Stimulated activated CD8-positive, alpha-beta memory T cell treated with anti-CD3 and anti-CD28 coated beads, Interleukin-7, amount 100 ng/mL, for 1 hour (primary cell): ENCODE measurements at regions not wholly inside any gene's neighbourhood (a gene's known extent, or its start where the extent isn't known, plus 50 kb on each side); places are given as distances from the start of the nearest gene placed in this dataset.

ENCODE experiments used
- DNase-seq, 2 donors: peaks; one replicate each; pipeline ENCODE4 v3.0.0-alpha.2; 2020; ENCODE audit warnings: low read depth in 2 of 2

- no peak for DNase-seq
These were observed 131.1 kb downstream of the CRYBB2 start for GRCh38 chr22:25350551-25350971.

GRCh38 chr22:25351631-25352293, 132.3 kb downstream of the CRYBB2 start:
- no peak for DNase-seq

GRCh38 chr22:25352294-25352680, 132.8 kb downstream of the CRYBB2 start:
- DNase-seq, result no peak

- no peak for DNase-seq
These were observed 134.3 kb downstream of the CRYBB2 start for GRCh38 chr22:25353516-25354445.

- no peak for DNase-seq
These were observed 135.0 kb downstream of the CRYBB2 start for GRCh38 chr22:25354456-25354855.

- no peak for DNase-seq
These were observed 137.7 kb downstream of the CRYBB2 start for GRCh38 chr22:25357132-25357455.

- DNase-seq, result no peak
These were observed 138.4 kb downstream of the CRYBB2 start for GRCh38 chr22:25357606-25358420.

- DNase-seq, result no peak
These were observed 139.2 kb downstream of the CRYBB2 start for GRCh38 chr22:25358421-25359170.

GRCh38 chr22:25359601-25360261, 140.3 kb downstream of the CRYBB2 start:
- no peak for DNase-seq

- DNase-seq, result no peak
These were observed 141.0 kb downstream of the CRYBB2 start for GRCh38 chr22:25360411-25360810.

GRCh38 chr22:25360891-25361645, 141.6 kb downstream of the CRYBB2 start:
- DNase-seq, result no peak

- no peak for DNase-seq
These were observed 142.4 kb downstream of the CRYBB2 start for GRCh38 chr22:25361899-25362214.

- DNase-seq, result peak; percentile 24 to 44
These were observed 142.9 kb downstream of the CRYBB2 start for GRCh38 chr22:25362215-25362882.

- DNase-seq, result no peak
These were observed 143.4 kb downstream of the CRYBB2 start for GRCh38 chr22:25362883-25363240.

- DNase-seq, result no peak
These were observed 144.0 kb downstream of the CRYBB2 start for GRCh38 chr22:25363474-25363873.

- no peak for DNase-seq
These were observed 144.8 kb downstream of the CRYBB2 start for GRCh38 chr22:25364281-25364680.

- no peak for DNase-seq
These were observed 145.3 kb downstream of the CRYBB2 start for GRCh38 chr22:25364736-25365241.

- DNase-seq, result no peak
These were observed 146.2 kb downstream of the CRYBB2 start for GRCh38 chr22:25365491-25366261.

GRCh38 chr22:25366408-25366807, 147.0 kb downstream of the CRYBB2 start:
- no peak for DNase-seq
